ENCODE measurements at regions not wholly inside any gene's neighbourhood (a gene's known extent, or its start where the extent isn't known, plus 50 kb on each side); places are given as distances from the start of the nearest gene placed in this dataset.

DNA sequence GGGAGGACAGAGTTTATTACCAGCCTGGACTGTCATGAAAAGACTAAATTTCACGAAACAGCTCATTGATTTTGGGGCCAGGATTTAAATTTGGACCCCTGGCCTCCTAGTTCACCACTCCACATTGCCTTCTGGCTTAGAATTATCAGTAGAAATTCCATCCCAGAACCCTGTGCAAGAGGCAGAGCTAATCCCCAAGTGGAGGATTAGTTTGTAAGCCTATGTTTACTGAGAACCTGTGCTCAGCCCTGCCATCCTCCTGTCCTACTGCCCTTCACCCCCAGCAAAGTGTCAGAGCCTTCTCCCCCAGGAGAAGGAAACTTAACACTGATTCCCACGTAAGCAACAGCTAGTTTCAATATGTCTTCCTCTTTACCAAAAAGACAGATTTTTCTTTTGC lies 99.4 kb downstream of the SST start:
- no peak overlapping the region for H3K4me3 ChIP-seq (ENCODE audit: low read depth, low read length)
- TF ChIP-seq, protein P1, sequence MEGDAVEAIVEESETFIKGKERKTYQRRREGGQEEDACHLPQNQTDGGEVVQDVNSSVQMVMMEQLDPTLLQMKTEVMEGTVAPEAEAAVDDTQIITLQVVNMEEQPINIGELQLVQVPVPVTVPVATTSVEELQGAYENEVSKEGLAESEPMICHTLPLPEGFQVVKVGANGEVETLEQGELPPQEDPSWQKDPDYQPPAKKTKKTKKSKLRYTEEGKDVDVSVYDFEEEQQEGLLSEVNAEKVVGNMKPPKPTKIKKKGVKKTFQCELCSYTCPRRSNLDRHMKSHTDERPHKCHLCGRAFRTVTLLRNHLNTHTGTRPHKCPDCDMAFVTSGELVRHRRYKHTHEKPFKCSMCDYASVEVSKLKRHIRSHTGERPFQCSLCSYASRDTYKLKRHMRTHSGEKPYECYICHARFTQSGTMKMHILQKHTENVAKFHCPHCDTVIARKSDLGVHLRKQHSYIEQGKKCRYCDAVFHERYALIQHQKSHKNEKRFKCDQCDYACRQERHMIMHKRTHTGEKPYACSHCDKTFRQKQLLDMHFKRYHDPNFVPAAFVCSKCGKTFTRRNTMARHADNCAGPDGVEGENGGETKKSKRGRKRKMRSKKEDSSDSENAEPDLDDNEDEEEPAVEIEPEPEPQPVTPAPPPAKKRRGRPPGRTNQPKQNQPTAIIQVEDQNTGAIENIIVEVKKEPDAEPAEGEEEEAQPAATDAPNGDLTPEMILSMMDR (conservative IDR thresholded peaks at IDR 0.05; ENCODE audit: low read depth, low read length): no peak
- DNase-seq (ENCODE audit: low read depth): no peak

DNA sequence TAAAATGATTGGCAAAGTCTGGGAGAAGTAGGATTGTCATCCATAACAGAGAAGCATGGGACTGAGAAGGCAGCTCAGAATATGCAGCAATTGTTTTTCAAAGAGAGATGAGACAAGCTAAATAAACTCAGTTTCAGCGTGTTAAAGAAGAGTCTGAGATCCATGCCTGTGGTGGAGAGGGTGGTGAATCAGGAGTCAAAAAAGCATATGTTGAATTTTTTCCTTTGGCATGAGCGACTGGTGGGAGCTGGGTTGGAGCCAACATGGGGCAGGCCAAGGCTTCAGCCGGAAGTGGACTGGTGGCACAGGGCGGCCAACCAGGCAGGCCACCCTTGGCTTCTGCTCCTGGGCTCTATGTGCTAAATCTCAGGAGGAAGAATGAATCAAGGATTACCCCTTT lies 102.0 kb downstream of the SST start:
- no peak overlapping the region for H3K4me3 ChIP-seq (ENCODE audit: low read depth, low read length)
- TF ChIP-seq, protein P1 (conservative IDR thresholded peaks at IDR 0.05; ENCODE audit: low read depth, low read length): no peak
- no peak for DNase-seq (ENCODE audit: low read depth)

DNA sequence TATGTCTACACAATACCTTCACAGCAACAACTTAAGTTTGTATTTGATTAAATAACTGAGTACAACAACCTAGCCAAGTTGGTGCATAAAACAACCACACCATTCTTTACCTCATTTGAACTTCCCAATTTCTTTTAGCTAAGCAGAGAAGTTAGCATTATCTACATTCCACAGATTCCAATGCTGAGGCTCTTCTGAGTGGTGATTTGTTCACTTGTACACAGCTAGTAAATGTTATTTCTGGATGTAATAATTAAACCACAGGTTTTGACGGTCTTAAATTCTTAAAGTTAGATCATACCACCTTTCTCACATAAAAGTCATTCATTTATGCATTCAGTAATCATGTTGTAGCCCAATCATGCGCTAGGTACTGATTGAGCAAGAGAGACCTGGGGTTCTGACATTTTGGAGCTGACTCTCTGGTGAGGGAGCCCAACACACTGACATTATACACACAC lies 102.5 kb downstream of the SST start:
- no peak overlapping the region for H3K4me3 ChIP-seq (ENCODE audit: low read depth, low read length)
- DNase-seq (ENCODE audit: low read depth): peak; percentile 100
- TF ChIP-seq, protein P1 (conservative IDR thresholded peaks at IDR 0.05; ENCODE audit: low read depth, low read length): no peak

DNA sequence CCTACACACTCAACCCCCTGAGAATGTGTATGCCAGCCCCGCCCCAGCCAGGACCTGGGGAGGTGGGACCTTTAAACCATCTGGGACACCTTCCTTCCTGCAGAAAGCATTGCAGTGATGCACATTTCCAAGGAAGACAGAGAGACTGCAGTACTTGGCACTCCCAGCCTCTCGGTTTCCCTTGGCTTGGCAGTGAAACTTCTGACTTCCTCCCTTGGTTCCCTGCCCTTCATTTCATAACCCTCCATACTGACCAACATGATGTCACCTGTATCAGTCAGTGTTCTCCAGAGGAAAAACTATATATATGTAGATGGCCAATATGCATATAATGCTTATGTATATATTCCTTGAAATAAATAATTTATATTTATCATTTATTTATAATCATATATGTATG lies 103.2 kb downstream of the SST start:
- TF ChIP-seq, protein P1 (conservative IDR thresholded peaks at IDR 0.05; ENCODE audit: low read depth, low read length): no peak
- H3K4me3 ChIP-seq (ENCODE audit: low read depth, low read length): no peak overlapping the region
- DNase-seq (ENCODE audit: low read depth): peak; percentile 58

DNA sequence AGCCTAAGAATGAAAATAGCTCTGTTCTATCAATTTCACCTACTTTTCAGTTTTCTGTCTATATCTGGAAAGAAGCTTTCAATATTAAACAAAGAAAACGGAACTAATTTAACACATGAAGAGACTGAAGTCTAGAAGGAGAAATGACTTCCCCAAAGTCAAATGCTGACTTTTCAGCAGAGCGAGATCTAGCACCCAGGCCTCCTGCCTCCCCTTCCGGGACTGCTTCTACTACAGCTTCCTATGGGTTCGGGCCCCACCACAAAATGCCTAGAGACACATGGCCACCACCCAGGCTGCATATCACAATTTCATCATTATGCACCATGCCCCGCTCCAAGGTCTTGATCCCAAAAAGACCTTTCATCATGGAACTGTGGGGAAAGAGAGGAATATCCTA lies 104.5 kb downstream of the SST start:
- no peak for DNase-seq (ENCODE audit: low read depth)
- no peak overlapping the region for H3K4me3 ChIP-seq (ENCODE audit: low read depth, low read length)
- TF ChIP-seq, protein P1 (conservative IDR thresholded peaks at IDR 0.05; ENCODE audit: low read depth, low read length): no peak

DNA sequence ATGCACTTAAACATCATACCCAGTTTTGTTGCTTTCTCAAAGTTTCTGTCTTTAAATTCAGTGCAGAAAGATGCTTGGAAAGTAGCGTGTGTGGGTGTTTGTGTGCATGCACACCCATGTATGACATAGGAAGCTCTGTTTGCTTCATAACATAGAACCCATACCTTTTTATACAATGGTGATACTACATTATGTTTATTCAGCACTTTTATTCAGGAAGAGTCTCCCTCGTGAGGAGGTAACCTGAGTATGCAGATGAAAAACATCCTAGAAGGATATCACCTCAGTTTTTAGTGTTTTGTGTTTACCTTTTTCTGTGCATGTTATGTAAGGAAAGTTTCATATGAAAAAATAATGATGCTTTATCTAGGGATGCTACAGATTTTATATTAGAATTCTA lies 111.2 kb downstream of the SST start:
- H3K4me3 ChIP-seq (ENCODE audit: low read depth, low read length): no peak overlapping the region
- TF ChIP-seq, protein P1 (conservative IDR thresholded peaks at IDR 0.05; ENCODE audit: low read depth, low read length): no peak
- DNase-seq (ENCODE audit: low read depth): no peak

DNA sequence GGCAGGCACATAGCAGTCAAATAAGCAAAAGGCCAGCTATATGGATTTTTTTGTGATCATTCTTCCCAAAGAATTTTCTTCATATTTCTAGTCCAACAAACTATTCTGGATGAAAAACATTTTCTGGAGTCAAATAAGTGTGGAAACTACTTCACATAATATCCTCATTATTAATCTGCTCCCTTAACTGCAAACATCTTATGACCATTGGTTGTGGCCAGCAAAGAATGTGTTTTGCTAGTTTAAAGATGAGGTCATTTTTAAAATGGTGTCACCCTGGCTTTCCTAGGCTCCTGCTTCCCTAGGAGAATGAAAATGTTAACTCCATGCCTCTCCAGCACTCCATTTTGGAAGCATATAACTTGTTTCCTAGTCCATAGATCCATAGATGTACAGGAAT lies 118.8 kb downstream of the SST start:
- no peak overlapping the region for H3K4me3 ChIP-seq (ENCODE audit: low read depth, low read length)
- TF ChIP-seq, protein P1 (conservative IDR thresholded peaks at IDR 0.05; ENCODE audit: low read depth, low read length): no peak
- no peak for DNase-seq (ENCODE audit: low read depth)

Data from epithelial cell of proximal tubule (primary cell).